ENCODE measurements at regions not wholly inside any gene's neighbourhood (a gene's known extent, or its start where the extent isn't known, plus 50 kb on each side); places are given as distances from the start of the nearest gene placed in this dataset.

- TF ChIP-seq EZH2phosphoT487 (conservative IDR thresholded peaks at IDR 0.05; ENCODE audit: low read length) (no peak), CTCF (IDR thresholded peaks at IDR 0.05; ENCODE audit: insufficient read depth, low read length, poor library complexity, severe bottlenecking) (no peak)
- Histone ChIP-seq H3K9me3 (ENCODE audit: insufficient read depth, low read length) (no peaks in the 10 kb centered on the region), H2AFZ (ENCODE audit: low read depth, low read length, severe bottlenecking) (no peak overlapping the region), H3K4me2 (ENCODE audit: low read depth, low read length, poor library complexity, severe bottlenecking) (no peak overlapping the region), H3K27ac (ENCODE audit: low read depth, low read length) (no peak overlapping the region), H3K36me3 (ENCODE audit: low read length) (no peaks in the 10 kb centered on the region), H3K27me3 (ENCODE audit: low read length) (no peaks in the 10 kb centered on the region), H3F3A (ENCODE audit: insufficient read depth) (no peaks in the 10 kb centered on the region), H3K9me2 (replicated peaks; ENCODE audit: insufficient read depth, low read length) (no peaks in the 10 kb centered on the region), H3K9ac (ENCODE audit: low read length) (no peak overlapping the region), H3K4me3 (ENCODE audit: insufficient read depth, low read length, poor library complexity, severe bottlenecking) (no peak overlapping the region), H3K79me2 (ENCODE audit: insufficient read depth, low read length) (no peaks in the 10 kb centered on the region), H4K20me1 (ENCODE audit: low read depth, low read length) (no peaks in the 10 kb centered on the region)
Measured at GRCh38 chr1:4395158-4395557, 259.3 kb upstream of the AJAP1 start.

- no peaks in the 10 kb centered on the region for H3K79me2 ChIP-seq (ENCODE audit: insufficient read depth, low read length)
- H3K27me3 ChIP-seq (ENCODE audit: low read length): no peaks in the 10 kb centered on the region
- no peak overlapping the region for H3K9ac ChIP-seq (ENCODE audit: low read length)
- TF ChIP-seq EZH2phosphoT487 (conservative IDR thresholded peaks at IDR 0.05; ENCODE audit: low read length) (no peak), CTCF (IDR thresholded peaks at IDR 0.05; ENCODE audit: insufficient read depth, low read length, poor library complexity, severe bottlenecking) (no peak)
- no peaks in the 10 kb centered on the region for H3F3A ChIP-seq (ENCODE audit: insufficient read depth)
- no peak overlapping the region for H2AFZ ChIP-seq (ENCODE audit: low read depth, low read length, severe bottlenecking)
- H3K27ac ChIP-seq (ENCODE audit: low read depth, low read length): no peak overlapping the region
- no peak overlapping the region for H3K4me2 ChIP-seq (ENCODE audit: low read depth, low read length, poor library complexity, severe bottlenecking)
- H3K9me3 ChIP-seq (ENCODE audit: insufficient read depth, low read length): no peaks in the 10 kb centered on the region
- no peaks in the 10 kb centered on the region for H4K20me1 ChIP-seq (ENCODE audit: low read depth, low read length)
- H3K4me3 ChIP-seq (ENCODE audit: insufficient read depth, low read length, poor library complexity, severe bottlenecking): no peak overlapping the region
- H3K9me2 ChIP-seq (replicated peaks; ENCODE audit: insufficient read depth, low read length): no peaks in the 10 kb centered on the region
- no peaks in the 10 kb centered on the region for H3K36me3 ChIP-seq (ENCODE audit: low read length)
Measured at GRCh38 chr1:4395676-4396075, 258.7 kb upstream of the AJAP1 start.

GRCh38 chr1:4396551-4396950 lies 257.9 kb upstream of the AJAP1 start:
- H3F3A ChIP-seq (ENCODE audit: insufficient read depth): no peaks in the 10 kb centered on the region
- no peaks in the 10 kb centered on the region for H3K36me3 ChIP-seq (ENCODE audit: low read length)
- no peaks in the 10 kb centered on the region for H4K20me1 ChIP-seq (ENCODE audit: low read depth, low read length)
- no peaks in the 10 kb centered on the region for H3K9me2 ChIP-seq (replicated peaks; ENCODE audit: insufficient read depth, low read length)
- TF ChIP-seq EZH2phosphoT487 (conservative IDR thresholded peaks at IDR 0.05; ENCODE audit: low read length) (no peak), CTCF (IDR thresholded peaks at IDR 0.05; ENCODE audit: insufficient read depth, low read length, poor library complexity, severe bottlenecking) (no peak)
- H2AFZ ChIP-seq (ENCODE audit: low read depth, low read length, severe bottlenecking): no peak overlapping the region
- no peak overlapping the region for H3K4me3 ChIP-seq (ENCODE audit: insufficient read depth, low read length, poor library complexity, severe bottlenecking)
- H3K79me2 ChIP-seq (ENCODE audit: insufficient read depth, low read length): no peaks in the 10 kb centered on the region
- no peaks in the 10 kb centered on the region for H3K9me3 ChIP-seq (ENCODE audit: insufficient read depth, low read length)
- no peaks in the 10 kb centered on the region for H3K27me3 ChIP-seq (ENCODE audit: low read length)
- H3K9ac ChIP-seq (ENCODE audit: low read length): no peak overlapping the region
- H3K27ac ChIP-seq (ENCODE audit: low read depth, low read length): no peak overlapping the region
- H3K4me2 ChIP-seq (ENCODE audit: low read depth, low read length, poor library complexity, severe bottlenecking): no peak overlapping the region

GRCh38 chr1:4397196-4397595 lies 257.2 kb upstream of the AJAP1 start:
- no peaks in the 10 kb centered on the region for H3F3A ChIP-seq (ENCODE audit: insufficient read depth)
- no peaks in the 10 kb centered on the region for H3K79me2 ChIP-seq (ENCODE audit: insufficient read depth, low read length)
- H3K9me2 ChIP-seq (replicated peaks; ENCODE audit: insufficient read depth, low read length): no peaks in the 10 kb centered on the region
- H3K4me2 ChIP-seq (ENCODE audit: low read depth, low read length, poor library complexity, severe bottlenecking): no peak overlapping the region
- H3K36me3 ChIP-seq (ENCODE audit: low read length): no peaks in the 10 kb centered on the region
- TF ChIP-seq CTCF (IDR thresholded peaks at IDR 0.05; ENCODE audit: insufficient read depth, low read length, poor library complexity, severe bottlenecking) (no peak), EZH2phosphoT487 (conservative IDR thresholded peaks at IDR 0.05; ENCODE audit: low read length) (no peak)
- H3K27ac ChIP-seq (ENCODE audit: low read depth, low read length): no peak overlapping the region
- no peak overlapping the region for H2AFZ ChIP-seq (ENCODE audit: low read depth, low read length, severe bottlenecking)
- no peak overlapping the region for H3K4me3 ChIP-seq (ENCODE audit: insufficient read depth, low read length, poor library complexity, severe bottlenecking)
- no peaks in the 10 kb centered on the region for H3K27me3 ChIP-seq (ENCODE audit: low read length)
- no peak overlapping the region for H3K9ac ChIP-seq (ENCODE audit: low read length)
- no peaks in the 10 kb centered on the region for H3K9me3 ChIP-seq (ENCODE audit: insufficient read depth, low read length)
- no peaks in the 10 kb centered on the region for H4K20me1 ChIP-seq (ENCODE audit: low read depth, low read length)
